Endothelial cell (in vitro differentiated cells): ENCODE measurements at regions not wholly inside any gene's neighbourhood (a gene's known extent, or its start where the extent isn't known, plus 50 kb on each side); places are given as distances from the start of the nearest gene placed in this dataset.

Experiments used
- DNase-seq: peaks from one replicate; pipeline ENCODE4 v3.0.0; 2021; ENCODE audit warnings: low spot score
- H3K27ac Mint-ChIP-seq: one replicate; pipeline ENCODE4 v1.8.0; 2021; ENCODE audit warnings: mixed read lengths, inconsistent platforms; ENCODE audit not compliant: unreplicated experiment
- H3K27me3 Mint-ChIP-seq: one replicate; pipeline ENCODE4 v1.8.0; 2021; ENCODE audit warnings: mild to moderate bottlenecking, moderate library complexity, mixed read lengths, inconsistent platforms; ENCODE audit not compliant: unreplicated experiment
- H3K36me3 Mint-ChIP-seq: one replicate; pipeline ENCODE4 v1.8.0; 2021; ENCODE audit warnings: mild to moderate bottlenecking, low read depth, mixed read lengths, inconsistent platforms; ENCODE audit not compliant: unreplicated experiment
- H3K4me1 Mint-ChIP-seq: one replicate; pipeline ENCODE4 v1.8.0; 2021; ENCODE audit warnings: mild to moderate bottlenecking, mixed read lengths, inconsistent platforms; ENCODE audit not compliant: unreplicated experiment
- H3K4me3 Mint-ChIP-seq: one replicate; pipeline ENCODE4 v1.8.0; 2021; ENCODE audit warnings: mild to moderate bottlenecking, mixed read lengths, inconsistent platforms; ENCODE audit not compliant: unreplicated experiment
- H3K9me3 Mint-ChIP-seq: one replicate; pipeline ENCODE4 v1.8.0; 2021; ENCODE audit warnings: mixed read lengths, inconsistent platforms; ENCODE audit not compliant: unreplicated experiment
- TF ChIP-seq, protein P1 (sequence below): fragments of 200-600 bp; sonication (generic); IDR thresholded peaks from one replicate; pipeline ENCODE4 v1.5.0; 2021; ENCODE audit warnings: antibody characterized with exemption; ENCODE audit not compliant: unreplicated experiment

DNA sequence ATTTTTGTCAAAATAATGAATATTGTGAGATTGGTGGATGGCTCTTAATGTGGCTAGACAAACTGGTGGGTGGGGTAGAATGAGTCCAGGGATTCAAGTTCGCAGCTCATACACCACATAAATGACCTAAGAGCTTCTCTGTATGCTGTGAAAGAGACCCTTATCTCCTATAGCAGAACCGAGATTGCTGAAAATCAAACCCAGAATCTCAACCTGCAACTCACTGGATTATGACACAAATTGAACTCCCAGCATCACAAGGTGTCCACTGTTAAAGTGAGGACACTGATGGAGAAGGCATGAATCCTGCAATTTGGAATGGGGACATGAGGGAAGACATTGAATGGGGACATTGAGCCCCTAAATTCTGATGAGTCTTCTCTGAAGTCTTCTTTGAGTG lies 51.3 kb upstream of the CNKSR3 start:
- no peak for DNase-seq
- no peak overlapping the region for H3K4me3 Mint-ChIP-seq
- TF ChIP-seq, protein P1, sequence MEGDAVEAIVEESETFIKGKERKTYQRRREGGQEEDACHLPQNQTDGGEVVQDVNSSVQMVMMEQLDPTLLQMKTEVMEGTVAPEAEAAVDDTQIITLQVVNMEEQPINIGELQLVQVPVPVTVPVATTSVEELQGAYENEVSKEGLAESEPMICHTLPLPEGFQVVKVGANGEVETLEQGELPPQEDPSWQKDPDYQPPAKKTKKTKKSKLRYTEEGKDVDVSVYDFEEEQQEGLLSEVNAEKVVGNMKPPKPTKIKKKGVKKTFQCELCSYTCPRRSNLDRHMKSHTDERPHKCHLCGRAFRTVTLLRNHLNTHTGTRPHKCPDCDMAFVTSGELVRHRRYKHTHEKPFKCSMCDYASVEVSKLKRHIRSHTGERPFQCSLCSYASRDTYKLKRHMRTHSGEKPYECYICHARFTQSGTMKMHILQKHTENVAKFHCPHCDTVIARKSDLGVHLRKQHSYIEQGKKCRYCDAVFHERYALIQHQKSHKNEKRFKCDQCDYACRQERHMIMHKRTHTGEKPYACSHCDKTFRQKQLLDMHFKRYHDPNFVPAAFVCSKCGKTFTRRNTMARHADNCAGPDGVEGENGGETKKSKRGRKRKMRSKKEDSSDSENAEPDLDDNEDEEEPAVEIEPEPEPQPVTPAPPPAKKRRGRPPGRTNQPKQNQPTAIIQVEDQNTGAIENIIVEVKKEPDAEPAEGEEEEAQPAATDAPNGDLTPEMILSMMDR: no peak
- H3K27ac Mint-ChIP-seq: no peak overlapping the region
- H3K9me3 Mint-ChIP-seq: no peaks in the 10 kb centered on the region
- H3K4me1 Mint-ChIP-seq: no peaks in the 10 kb centered on the region
- peaks cover 5% of the 10 kb centered on the region for H3K27me3 Mint-ChIP-seq
- no peaks in the 10 kb centered on the region for H3K36me3 Mint-ChIP-seq

DNA sequence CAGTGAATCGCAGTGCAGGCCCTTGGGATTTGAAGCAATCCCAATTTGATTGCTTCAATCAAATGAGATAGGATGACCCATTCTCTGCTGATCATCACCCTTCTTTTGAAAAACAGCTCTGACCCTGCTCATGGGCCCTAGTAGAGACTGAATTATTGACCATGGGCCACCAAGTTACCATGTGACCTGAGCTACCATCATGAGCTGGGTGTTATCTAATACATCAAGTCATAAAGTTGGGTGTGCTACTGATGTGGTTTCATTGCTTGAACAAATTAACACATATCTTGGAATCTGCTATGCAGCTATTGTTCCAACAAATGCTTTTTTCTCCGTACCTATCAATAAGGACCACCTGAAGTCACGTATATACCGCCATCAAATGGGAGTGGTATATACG lies 54.8 kb upstream of the CNKSR3 start:
- H3K4me1 Mint-ChIP-seq: peaks cover 7% of the 10 kb centered on the region
- H3K4me3 Mint-ChIP-seq: no peak overlapping the region

DNA sequence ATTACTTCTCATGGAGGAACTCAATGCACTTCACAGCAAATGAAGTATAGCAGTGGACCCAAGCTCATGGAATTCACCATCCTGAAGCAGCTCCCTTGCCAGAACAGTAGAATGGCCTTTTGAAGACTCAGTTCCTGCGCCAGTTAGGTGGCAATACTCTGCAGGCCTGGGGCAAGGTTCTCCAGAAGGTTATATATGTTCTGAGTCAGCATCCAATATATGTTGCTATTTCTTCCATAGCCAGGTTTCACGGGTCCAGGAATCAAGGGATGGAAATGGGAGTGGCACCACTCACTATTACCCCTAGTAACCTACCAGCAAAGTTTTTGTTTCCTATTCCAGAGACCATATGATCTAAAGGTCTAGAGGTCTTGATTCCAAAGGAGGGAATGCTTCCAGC lies 56.4 kb upstream of the CNKSR3 start:
- Mint-ChIP-seq H3K9me3 (no peaks in the 10 kb centered on the region), H3K4me3 (no peak overlapping the region), H3K27ac (no peak overlapping the region), H3K27me3 (peaks cover 2% of the 10 kb centered on the region), H3K36me3 (no peaks in the 10 kb centered on the region), H3K4me1 (peaks cover 7% of the 10 kb centered on the region)
- TF ChIP-seq, protein P1: no peak
- no peak for DNase-seq

More for the DNA sequence above, 54.8 kb upstream of the CNKSR3 start:
- Mint-ChIP-seq H3K27ac (no peak overlapping the region), H3K27me3 (peaks cover 2% of the 10 kb centered on the region), H3K9me3 (no peaks in the 10 kb centered on the region), H3K36me3 (no peaks in the 10 kb centered on the region)
- TF ChIP-seq, protein P1: no peak
- DNase-seq: no peak

DNA sequence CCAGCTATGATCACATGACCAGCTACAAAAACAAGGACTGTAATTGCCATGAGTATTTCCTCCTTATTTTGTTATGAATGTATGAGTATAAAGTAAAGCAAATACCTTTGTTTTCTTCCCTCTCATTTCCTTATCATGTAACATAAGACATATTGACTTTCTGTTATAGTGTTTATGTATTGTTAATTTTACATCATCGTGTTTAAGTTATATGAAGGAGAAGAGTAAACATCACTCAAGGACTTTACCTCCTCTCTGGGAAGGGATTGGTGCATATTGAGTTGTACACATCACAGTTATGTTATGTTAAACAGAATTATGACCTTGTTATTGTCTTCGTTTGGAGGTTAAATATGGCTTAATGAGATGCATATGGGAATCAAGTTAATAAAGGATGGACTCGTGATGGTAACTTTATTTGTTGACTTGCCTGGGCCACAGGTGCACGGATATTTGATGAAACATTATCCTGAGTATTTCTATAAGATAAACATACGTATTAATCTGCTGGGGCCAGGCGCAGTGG lies 57.3 kb upstream of the CNKSR3 start:
- TF ChIP-seq, protein P1: no peak
- Mint-ChIP-seq H3K4me3 (no peak overlapping the region), H3K9me3 (no peaks in the 10 kb centered on the region), H3K27ac (no peak overlapping the region), H3K27me3 (peaks cover 2% of the 10 kb centered on the region), H3K36me3 (no peaks in the 10 kb centered on the region), H3K4me1 (peaks cover 7% of the 10 kb centered on the region)
- DNase-seq: no peak

DNA sequence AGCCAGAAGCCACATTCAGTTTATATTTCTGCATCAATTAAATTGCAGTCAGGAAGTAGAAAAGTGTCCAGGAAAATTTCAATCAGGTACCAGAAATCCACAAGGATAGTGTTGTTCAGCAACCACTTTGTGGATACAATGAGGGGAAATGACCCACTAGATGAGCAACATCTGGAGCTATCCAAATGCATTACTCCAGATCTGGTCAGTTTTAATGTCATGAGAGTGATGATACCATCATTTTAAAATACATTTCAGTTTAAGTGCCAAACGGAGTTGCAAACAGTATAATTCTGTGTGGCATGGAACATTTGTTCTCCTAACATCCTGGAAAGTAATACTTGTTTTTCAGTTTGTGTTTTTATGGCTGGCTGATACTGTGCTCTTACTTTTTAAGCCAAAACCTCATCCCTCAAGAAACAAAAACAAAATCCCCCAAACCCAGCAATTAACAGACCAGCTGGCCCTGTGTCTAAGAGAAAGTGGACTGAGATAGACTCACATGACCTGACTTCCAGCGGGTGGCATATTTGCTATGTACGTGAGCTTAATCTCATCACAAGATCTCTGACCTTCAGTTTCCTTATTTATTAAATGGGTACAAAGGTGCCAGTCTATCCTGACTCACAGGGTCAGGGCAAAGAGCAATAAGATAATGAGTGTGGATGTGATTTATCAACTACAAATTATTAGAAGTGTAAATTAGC lies 58.8 kb upstream of the CNKSR3 start:
- TF ChIP-seq, protein P1: no peak
- no peaks in the 10 kb centered on the region for H3K36me3 Mint-ChIP-seq

More for the DNA sequence above, 58.8 kb upstream of the CNKSR3 start:
- H3K27me3 Mint-ChIP-seq: peaks cover 2% of the 10 kb centered on the region
- DNase-seq: no peak
- H3K27ac Mint-ChIP-seq: no peak overlapping the region
- no peak overlapping the region for H3K4me3 Mint-ChIP-seq
- no peaks in the 10 kb centered on the region for H3K9me3 Mint-ChIP-seq
- H3K4me1 Mint-ChIP-seq: peaks cover 7% of the 10 kb centered on the region
